ENCODE measurements at regions not wholly inside any gene's neighbourhood (a gene's known extent, or its start where the extent isn't known, plus 50 kb on each side); places are given as distances from the start of the nearest gene placed in this dataset.

GRCh38 chr5:122680623-122681350 lies 94.1 kb upstream of the SNX2 start:
- TF ChIP-seq ZNF354B (CRISPR knock-in tag; IDR thresholded peaks at IDR 0.05) = no peak
- no peak for TF ChIP-seq ZNF324 (CRISPR knock-in tag; IDR thresholded peaks at IDR 0.05)
- TF ChIP-seq U2AF1 (optimal IDR thresholded peaks at IDR 0.05; ENCODE audit: low read depth, low read length) = no peak
- no peak for TF ChIP-seq ZNF639 (CRISPR knock-in tag; conservative IDR thresholded peaks at IDR 0.05 in 1 of 2, IDR thresholded peaks at IDR 0.05 in 1 of 2)
- TF ChIP-seq NKRF (IDR thresholded peaks at IDR 0.05; ENCODE audit: borderline replicate concordance) = no peak
- TF ChIP-seq HNRNPUL1 (IDR thresholded peaks at IDR 0.05; ENCODE audit: low read length) = no peak
- TF ChIP-seq NR2C1 (IDR thresholded peaks at IDR 0.05) = no peak
- TF ChIP-seq NR2C1 (tag; IDR thresholded peaks at IDR 0.05) = no peak
- no peak for TF ChIP-seq SNAPC5 (CRISPR knock-in tag; IDR thresholded peaks at IDR 0.05)
- no peak for TF ChIP-seq SMAD2 (IDR thresholded peaks at IDR 0.05; ENCODE audit: low read depth, low read length)

More at GRCh38 chr5:122680623-122681350, 94.1 kb upstream of the SNX2 start:
- ChIA-PET CTCF (ENCODE audit: low intra/inter-chr PET ratio) (no interaction called here), POLR2A (no interaction called here)
- FAIRE-seq (no peak), DNase-seq (ENCODE audit: extremely low read depth in 1 of 4, low spot score in 3 of 4) (no peak), ATAC-seq (no peak)
- no TSS peak for BruUV-seq (replicated peaks)
- no peaks in the 10 kb centered on the region for H3K36me3 ChIP-seq (ENCODE audit: control insufficient read depth, insufficient read depth, low read length)
- no peaks in the 10 kb centered on the region for H3K9me3 ChIP-seq (replicated peaks; ENCODE audit: control insufficient read depth, insufficient read depth, low read depth, low read length)
- 0 out of 5 replicates have a peak, but pooled peaks cover 0 to 2% of the 10 kb centered on the region in 2 experiments for H3K27me3 ChIP-seq (ENCODE audit: control insufficient read depth in 2 of 2, insufficient read depth in 2 of 2, low read length in 2 of 2)
- no peaks in the 10 kb centered on the region for H4K20me1 ChIP-seq (replicated peaks; ENCODE audit: control insufficient read depth, insufficient read depth, low read length)
- H3K4me3 ChIP-seq = no peak overlapping the region
- H2AFZ ChIP-seq (ENCODE audit: low read depth, low read length) = no peak overlapping the region
- H3K4me1 ChIP-seq (replicated peaks in 1 of 2; ENCODE audit: control insufficient read depth in 2 of 2, insufficient read depth in 2 of 2, low read length in 2 of 2) = no peaks in the 10 kb centered on the region
- no peaks in the 10 kb centered on the region for H3K9me1 ChIP-seq (ENCODE audit: control insufficient read depth, insufficient read depth, low read length)
- no peaks in the 10 kb centered on the region for H3K79me2 ChIP-seq (ENCODE audit: control insufficient read depth, insufficient read depth, low read length)
- intact Hi-C loops (cut with micrococcal nuclease) = no loop called here
- H3K4me2 ChIP-seq (ENCODE audit: insufficient read depth, low read length) = no peak overlapping the region
- 0% methylated on average over 3 of the region's 3 CpGs for WGBS (ENCODE audit: insufficient coverage, low coverage, missing lambda C conversion rate)
- no peak overlapping the region for H3K27ac ChIP-seq (ENCODE audit: extremely low read depth, low read depth, low read length)
- in situ Hi-C loops (cut with MboI) = no loop called here
- no peak overlapping the region for H3K9ac ChIP-seq (ENCODE audit: insufficient read depth in 1 of 2, low read depth in 2 of 2, low read length in 2 of 2)
